ENCODE measurements at regions not wholly inside any gene's neighbourhood (a gene's known extent, or its start where the extent isn't known, plus 50 kb on each side); places are given as distances from the start of the nearest gene placed in this dataset.
A peak's percentile ranks its signal among the peaks of the same experiment; 100 is the strongest.

GRCh38 chr9:88746029-88746742, 211.2 kb downstream of the NXNL2 start:
- no peak for TF ChIP-seq NRF1 (IDR thresholded peaks at IDR 0.05; ENCODE audit: low read depth, low read length)
- TF ChIP-seq, protein P1, sequence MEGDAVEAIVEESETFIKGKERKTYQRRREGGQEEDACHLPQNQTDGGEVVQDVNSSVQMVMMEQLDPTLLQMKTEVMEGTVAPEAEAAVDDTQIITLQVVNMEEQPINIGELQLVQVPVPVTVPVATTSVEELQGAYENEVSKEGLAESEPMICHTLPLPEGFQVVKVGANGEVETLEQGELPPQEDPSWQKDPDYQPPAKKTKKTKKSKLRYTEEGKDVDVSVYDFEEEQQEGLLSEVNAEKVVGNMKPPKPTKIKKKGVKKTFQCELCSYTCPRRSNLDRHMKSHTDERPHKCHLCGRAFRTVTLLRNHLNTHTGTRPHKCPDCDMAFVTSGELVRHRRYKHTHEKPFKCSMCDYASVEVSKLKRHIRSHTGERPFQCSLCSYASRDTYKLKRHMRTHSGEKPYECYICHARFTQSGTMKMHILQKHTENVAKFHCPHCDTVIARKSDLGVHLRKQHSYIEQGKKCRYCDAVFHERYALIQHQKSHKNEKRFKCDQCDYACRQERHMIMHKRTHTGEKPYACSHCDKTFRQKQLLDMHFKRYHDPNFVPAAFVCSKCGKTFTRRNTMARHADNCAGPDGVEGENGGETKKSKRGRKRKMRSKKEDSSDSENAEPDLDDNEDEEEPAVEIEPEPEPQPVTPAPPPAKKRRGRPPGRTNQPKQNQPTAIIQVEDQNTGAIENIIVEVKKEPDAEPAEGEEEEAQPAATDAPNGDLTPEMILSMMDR (IDR thresholded peaks at IDR 0.05): no peak
- TF ChIP-seq RFX5 (IDR thresholded peaks at IDR 0.05; ENCODE audit: low read length): no peak
- TF ChIP-seq POLR2AphosphoS5 (IDR thresholded peaks at IDR 0.05; ENCODE audit: low read depth, low read length): no peak
- TF ChIP-seq, protein P2, sequence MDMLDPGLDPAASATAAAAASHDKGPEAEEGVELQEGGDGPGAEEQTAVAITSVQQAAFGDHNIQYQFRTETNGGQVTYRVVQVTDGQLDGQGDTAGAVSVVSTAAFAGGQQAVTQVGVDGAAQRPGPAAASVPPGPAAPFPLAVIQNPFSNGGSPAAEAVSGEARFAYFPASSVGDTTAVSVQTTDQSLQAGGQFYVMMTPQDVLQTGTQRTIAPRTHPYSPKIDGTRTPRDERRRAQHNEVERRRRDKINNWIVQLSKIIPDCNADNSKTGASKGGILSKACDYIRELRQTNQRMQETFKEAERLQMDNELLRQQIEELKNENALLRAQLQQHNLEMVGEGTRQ (IDR thresholded peaks at IDR 0.05; ENCODE audit: borderline replicate concordance, low read depth, low read length): no peak
- TF ChIP-seq EP300 (IDR thresholded peaks at IDR 0.05; ENCODE audit: borderline replicate concordance in 1 of 2, low read depth in 1 of 2, low read length in 1 of 2): peak in 1 of 2 experiments; percentile 60; a peak in 1 of 4 replicates
- no peak for TF ChIP-seq RCOR1 (IDR thresholded peaks at IDR 0.05; ENCODE audit: low read length)
- no peak for TF ChIP-seq TAF1 (IDR thresholded peaks at IDR 0.05; ENCODE audit: borderline replicate concordance, low read depth, low read length)
- no peak for TF ChIP-seq GATA2 (CRISPR knock-in tag; IDR thresholded peaks at IDR 0.05)
